GM13977 (cell line): ENCODE measurements at regions not wholly inside any gene's neighbourhood (a gene's known extent, or its start where the extent isn't known, plus 50 kb on each side); places are given as distances from the start of the nearest gene placed in this dataset.
A peak's percentile ranks its signal among the peaks of the same experiment; 100 is the strongest.

ENCODE experiments used
- DNase-seq: peaks from one replicate; pipeline ENCODE4 v3.0.0; 2012; ENCODE audit warnings: low spot score
- in situ Hi-C: fragments of 300-500 bp; cut with MboI; formaldehyde crosslinking; loops from one replicate; pipeline ENCODE4 v1.12.0; 2022; ENCODE audit warnings: low sequenced_read_pairs, low pct_unique_long_range_greater_than_20kb, mixed read lengths, inconsistent platforms; ENCODE audit not compliant: unreplicated experiment
- TF ChIP-seq, protein P1 (sequence below): IDR thresholded peaks from 2 replicates; pipeline ENCODE4 v1.5.1; 2012; ENCODE audit warnings: mild to moderate bottlenecking, control low read depth; ENCODE audit not compliant: insufficient read depth; ENCODE audit errors: extremely low read depth, missing control alignments

DNA sequence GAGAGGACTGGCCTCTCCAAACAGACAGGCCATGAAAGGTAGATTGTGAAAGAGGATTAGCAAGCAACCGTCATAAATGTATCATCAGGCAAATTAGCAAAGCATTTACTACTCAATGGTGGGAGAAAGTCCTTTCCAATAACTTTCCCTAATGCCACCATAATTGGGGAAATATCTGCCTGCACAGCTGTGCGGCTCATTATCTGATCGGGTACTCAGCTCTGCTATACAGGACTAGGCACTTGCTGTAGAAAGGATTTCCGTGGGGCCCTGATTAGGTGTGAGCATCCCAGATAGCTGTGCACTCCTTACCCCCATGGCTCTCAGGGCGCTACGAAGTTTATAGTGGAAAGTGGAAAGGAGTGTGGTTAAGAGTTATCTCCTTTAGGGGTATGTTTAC lies 309.7 kb upstream of the PLET1 start:
- no peak for DNase-seq
- in situ Hi-C loops, result no loop called here
- TF ChIP-seq, protein P1, sequence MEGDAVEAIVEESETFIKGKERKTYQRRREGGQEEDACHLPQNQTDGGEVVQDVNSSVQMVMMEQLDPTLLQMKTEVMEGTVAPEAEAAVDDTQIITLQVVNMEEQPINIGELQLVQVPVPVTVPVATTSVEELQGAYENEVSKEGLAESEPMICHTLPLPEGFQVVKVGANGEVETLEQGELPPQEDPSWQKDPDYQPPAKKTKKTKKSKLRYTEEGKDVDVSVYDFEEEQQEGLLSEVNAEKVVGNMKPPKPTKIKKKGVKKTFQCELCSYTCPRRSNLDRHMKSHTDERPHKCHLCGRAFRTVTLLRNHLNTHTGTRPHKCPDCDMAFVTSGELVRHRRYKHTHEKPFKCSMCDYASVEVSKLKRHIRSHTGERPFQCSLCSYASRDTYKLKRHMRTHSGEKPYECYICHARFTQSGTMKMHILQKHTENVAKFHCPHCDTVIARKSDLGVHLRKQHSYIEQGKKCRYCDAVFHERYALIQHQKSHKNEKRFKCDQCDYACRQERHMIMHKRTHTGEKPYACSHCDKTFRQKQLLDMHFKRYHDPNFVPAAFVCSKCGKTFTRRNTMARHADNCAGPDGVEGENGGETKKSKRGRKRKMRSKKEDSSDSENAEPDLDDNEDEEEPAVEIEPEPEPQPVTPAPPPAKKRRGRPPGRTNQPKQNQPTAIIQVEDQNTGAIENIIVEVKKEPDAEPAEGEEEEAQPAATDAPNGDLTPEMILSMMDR, result no peak

GRCh38 chr11:112579282-112579681 lies 318.6 kb upstream of the PLET1 start:
- no peak for DNase-seq
- TF ChIP-seq, protein P1, result no peak
- in situ Hi-C loops, result loop anchor here (25.0 kb wide), 1 partner anchor 708 kb away; no protein-coding TSS in a partner anchor

- TF ChIP-seq, protein P1, result no peak
- no peak for DNase-seq
- in situ Hi-C loops, result loop anchor here (10.0 to 25.0 kb wide), 3 partner anchors 214 to 706 kb away; no protein-coding TSS in a partner anchor
These were observed 320.2 kb upstream of the PLET1 start for GRCh38 chr11:112580864-112581263.

DNA sequence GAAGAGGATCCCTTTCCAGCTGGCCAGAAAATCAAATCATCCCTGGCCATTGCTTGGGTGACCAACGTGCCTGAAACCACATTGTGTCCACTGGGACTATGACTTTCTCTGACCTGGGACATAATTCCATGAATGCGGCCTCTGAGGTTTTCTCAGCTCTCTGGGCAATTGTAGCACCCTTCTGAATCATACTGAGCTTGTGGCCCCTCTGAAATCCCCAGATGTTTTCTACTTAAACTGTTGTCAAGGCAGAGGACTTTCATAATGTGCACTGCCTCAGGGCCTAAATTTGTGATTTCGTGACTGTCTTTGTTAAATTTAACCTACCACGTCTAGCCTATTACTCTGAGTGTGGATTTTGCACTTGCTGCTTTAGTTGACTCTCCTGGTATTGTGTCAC lies 321.1 kb upstream of the PLET1 start:
- DNase-seq, result peak; percentile 35
- TF ChIP-seq, protein P1, result no peak
- in situ Hi-C loops, result loop anchor here (10.0 to 25.0 kb wide), 3 partner anchors 213 to 706 kb away; no protein-coding TSS in a partner anchor

DNA sequence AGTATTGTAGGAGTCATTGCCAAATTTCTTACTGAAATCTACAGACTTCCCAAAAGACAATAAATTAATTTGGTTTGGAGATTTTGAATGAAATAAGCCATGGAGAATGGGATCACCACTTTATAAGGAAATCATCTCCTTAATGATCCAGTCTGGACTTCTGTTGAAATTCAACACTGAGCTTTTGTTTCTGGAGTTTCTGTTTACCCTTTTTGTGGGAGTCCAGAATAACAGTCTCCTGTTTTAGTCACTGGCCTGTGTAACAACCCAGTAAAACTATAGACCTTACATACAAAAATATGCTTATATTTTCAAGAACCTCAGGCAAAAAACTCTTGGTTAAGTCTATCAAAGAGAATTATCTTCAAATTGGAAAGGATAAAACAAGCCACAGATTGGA lies 321.7 kb upstream of the PLET1 start:
- no peak for DNase-seq
- in situ Hi-C loops, result loop anchor here (10.0 to 25.0 kb wide), 3 partner anchors 212 to 705 kb away; no protein-coding TSS in a partner anchor
- TF ChIP-seq, protein P1, result no peak

- TF ChIP-seq, protein P1, result no peak
- in situ Hi-C loops, result loop anchor here (10.0 to 25.0 kb wide), 3 partner anchors 211 to 704 kb away; no protein-coding TSS in a partner anchor
- peak; percentile 55 for DNase-seq
These were observed 322.7 kb upstream of the PLET1 start for GRCh38 chr11:112583261-112583893.
